Neural progenitor cell (in vitro differentiated cells): ENCODE measurements at regions not wholly inside any gene's neighbourhood (a gene's known extent, or its start where the extent isn't known, plus 50 kb on each side); places are given as distances from the start of the nearest gene placed in this dataset.

Source experiments
- DNase-seq: peaks from one replicate; pipeline ENCODE4 v3.0.0-alpha.2; 2016; ENCODE audit warnings: low spot score
- H2AFZ ChIP-seq: fragments of 200-600 bp; sonication (generic); replicated peaks from 2 replicates; pipeline ENCODE4 v1.6.1; 2016; ENCODE audit warnings: antibody characterized with exemption
- H3F3A ChIP-seq: fragments of 200-600 bp; sonication (generic); 2 replicates; pipeline ENCODE4 v1.6.1; 2016; ENCODE audit warnings: antibody characterized with exemption, low read depth
- H3K27ac ChIP-seq: fragments of 200-600 bp; sonication (generic); 2 replicates; pipeline ENCODE4 v1.5.1; 2016; ENCODE audit warnings: mild to moderate bottlenecking
- H3K27me3 ChIP-seq: fragments of 200-600 bp; sonication (generic); 2 replicates; pipeline ENCODE4 v1.6.1; 2016; ENCODE audit warnings: mild to moderate bottlenecking, moderate library complexity
- H3K36me3 ChIP-seq: fragments of 200-600 bp; sonication (generic); 2 replicates; pipeline ENCODE4 v1.5.1; 2016
- H3K4me1 ChIP-seq: fragments of 200-600 bp; sonication (generic); 2 replicates; pipeline ENCODE4 v1.6.1; 2016; ENCODE audit warnings: mixed run types
- H3K4me2 ChIP-seq: fragments of 200-600 bp; sonication (generic); 2 replicates; pipeline ENCODE4 v1.6.1; 2016
- H3K4me3 ChIP-seq: fragments of 200-600 bp; sonication (generic); 2 replicates; pipeline ENCODE4 v1.5.1; 2016
- H3K79me2 ChIP-seq: fragments of 200-600 bp; sonication (generic); 2 replicates; pipeline ENCODE4 v1.6.1; 2016; ENCODE audit warnings: low read depth
- H3K9ac ChIP-seq: fragments of 200-600 bp; sonication (generic); 2 replicates; pipeline ENCODE4 v1.6.1; 2016
- H3K9me3 ChIP-seq: fragments of 200-600 bp; sonication (generic); 2 replicates; pipeline ENCODE4 v1.5.1; 2016; ENCODE audit warnings: low read depth
- H4K20me1 ChIP-seq: fragments of 200-600 bp; sonication (generic); 2 replicates; pipeline ENCODE4 v1.6.1; 2016; ENCODE audit warnings: low read depth
- H3K27ac Mint-ChIP-seq: 3 replicates; pipeline ENCODE4 v1.8.0; 2021; ENCODE audit warnings: mixed read lengths
- H3K27me3 Mint-ChIP-seq: 2 replicates; pipeline ENCODE4 v1.8.0; 2022; ENCODE audit warnings: low read depth, mild to moderate bottlenecking, inconsistent platforms, moderate library complexity, mixed read lengths; ENCODE audit not compliant: insufficient read depth
- H3K36me3 Mint-ChIP-seq: 3 replicates; pipeline ENCODE4 v1.8.0; 2021; ENCODE audit warnings: mixed read lengths
- H3K4me1 Mint-ChIP-seq: 3 replicates; pipeline ENCODE4 v1.8.0; 2021; ENCODE audit warnings: mixed read lengths
- H3K4me3 Mint-ChIP-seq: 3 replicates; pipeline ENCODE4 v1.8.0; 2021; ENCODE audit warnings: mild to moderate bottlenecking, moderate library complexity, mixed read lengths
- H3K9me3 Mint-ChIP-seq: 3 replicates; pipeline ENCODE4 v1.8.0; 2020; ENCODE audit warnings: mixed read lengths
- EZH2 ChIP-seq: fragments of 200-600 bp; sonication (generic); IDR thresholded peaks from 2 replicates; pipeline ENCODE4 v1.6.1; 2017; ENCODE audit warnings: antibody characterized with exemption, mild to moderate bottlenecking, moderate library complexity
- EZH2phosphoT487 ChIP-seq: fragments of 200-600 bp; sonication (generic); IDR thresholded peaks from 2 replicates; pipeline ENCODE4 v1.6.1; 2017; ENCODE audit warnings: antibody characterized with exemption
- TF ChIP-seq, protein P1 (sequence below): fragments of 200-600 bp; sonication (generic); IDR thresholded peaks from 2 replicates; pipeline ENCODE4 v1.5.1; 2017; ENCODE audit warnings: antibody characterized with exemption, mild to moderate bottlenecking

- no peaks in the 10 kb centered on the region for H3K36me3 ChIP-seq
- peaks cover under 1% of the 10 kb centered on the region for H3K9me3 Mint-ChIP-seq
- H3K4me1 ChIP-seq = peaks cover 4% of the 10 kb centered on the region
- H3K27me3 ChIP-seq = no peaks in the 10 kb centered on the region
- H3K27ac Mint-ChIP-seq = no peak overlapping the region
- H3K4me2 ChIP-seq = no peak overlapping the region
- no peaks in the 10 kb centered on the region for H4K20me1 ChIP-seq
- H3K9ac ChIP-seq = no peak overlapping the region
- H3K9me3 ChIP-seq = no peaks in the 10 kb centered on the region
- no peak overlapping the region for H3K4me3 ChIP-seq
- H3K27ac ChIP-seq = no peak overlapping the region
- no peaks in the 10 kb centered on the region for H3F3A ChIP-seq
- peaks cover 2% of the 10 kb centered on the region for H3K27me3 Mint-ChIP-seq
- H3K4me1 Mint-ChIP-seq = peaks cover 34% of the 10 kb centered on the region
- no peak for TF ChIP-seq EZH2
- TF ChIP-seq, protein P1, sequence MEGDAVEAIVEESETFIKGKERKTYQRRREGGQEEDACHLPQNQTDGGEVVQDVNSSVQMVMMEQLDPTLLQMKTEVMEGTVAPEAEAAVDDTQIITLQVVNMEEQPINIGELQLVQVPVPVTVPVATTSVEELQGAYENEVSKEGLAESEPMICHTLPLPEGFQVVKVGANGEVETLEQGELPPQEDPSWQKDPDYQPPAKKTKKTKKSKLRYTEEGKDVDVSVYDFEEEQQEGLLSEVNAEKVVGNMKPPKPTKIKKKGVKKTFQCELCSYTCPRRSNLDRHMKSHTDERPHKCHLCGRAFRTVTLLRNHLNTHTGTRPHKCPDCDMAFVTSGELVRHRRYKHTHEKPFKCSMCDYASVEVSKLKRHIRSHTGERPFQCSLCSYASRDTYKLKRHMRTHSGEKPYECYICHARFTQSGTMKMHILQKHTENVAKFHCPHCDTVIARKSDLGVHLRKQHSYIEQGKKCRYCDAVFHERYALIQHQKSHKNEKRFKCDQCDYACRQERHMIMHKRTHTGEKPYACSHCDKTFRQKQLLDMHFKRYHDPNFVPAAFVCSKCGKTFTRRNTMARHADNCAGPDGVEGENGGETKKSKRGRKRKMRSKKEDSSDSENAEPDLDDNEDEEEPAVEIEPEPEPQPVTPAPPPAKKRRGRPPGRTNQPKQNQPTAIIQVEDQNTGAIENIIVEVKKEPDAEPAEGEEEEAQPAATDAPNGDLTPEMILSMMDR = no peak
- no peak for DNase-seq
- no peak overlapping the region for H2AFZ ChIP-seq
- no peaks in the 10 kb centered on the region for H3K79me2 ChIP-seq
- H3K4me3 Mint-ChIP-seq = no peak overlapping the region
- no peaks in the 10 kb centered on the region for H3K36me3 Mint-ChIP-seq
Observed at GRCh38 chr9:38295764-38296163, 96.7 kb upstream of the ALDH1B1 start.

DNA sequence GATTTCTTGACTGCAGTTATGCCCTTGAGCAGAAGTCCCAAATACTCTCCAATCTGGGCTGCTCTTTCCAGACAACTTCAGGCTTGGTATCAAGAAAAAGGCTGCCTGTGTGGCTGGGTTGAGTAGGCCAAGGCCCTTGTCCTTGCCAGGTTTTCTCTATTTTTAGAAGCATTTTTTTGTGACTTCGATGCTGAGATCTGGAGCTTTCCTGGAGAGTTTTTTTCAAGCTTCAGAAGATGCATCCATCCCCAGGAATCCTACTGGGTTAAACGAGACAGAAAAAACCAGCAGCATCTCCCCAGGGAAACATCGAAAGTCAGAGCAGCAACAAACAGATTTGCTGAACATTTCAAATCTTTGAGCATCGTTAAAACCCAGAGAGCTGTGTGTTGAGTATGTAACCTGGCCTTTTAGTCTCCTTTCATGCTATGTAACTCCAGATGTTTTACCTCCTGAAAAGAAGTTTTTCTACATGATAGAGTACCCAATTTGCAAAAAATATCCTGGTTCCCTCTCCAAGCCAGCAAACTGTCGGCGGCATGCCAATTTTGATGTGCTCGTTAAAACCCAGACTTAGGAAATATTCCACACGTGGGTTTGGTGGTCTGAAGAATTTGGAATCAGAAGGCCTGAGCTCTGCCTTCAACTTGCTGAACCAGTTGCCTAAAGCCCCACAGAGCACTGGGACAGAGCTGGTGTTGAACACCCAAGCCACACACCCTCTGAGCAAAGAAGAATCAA is 98.1 kb upstream of the ALDH1B1 start:
- H3K4me3 Mint-ChIP-seq = no peak overlapping the region

DNA sequence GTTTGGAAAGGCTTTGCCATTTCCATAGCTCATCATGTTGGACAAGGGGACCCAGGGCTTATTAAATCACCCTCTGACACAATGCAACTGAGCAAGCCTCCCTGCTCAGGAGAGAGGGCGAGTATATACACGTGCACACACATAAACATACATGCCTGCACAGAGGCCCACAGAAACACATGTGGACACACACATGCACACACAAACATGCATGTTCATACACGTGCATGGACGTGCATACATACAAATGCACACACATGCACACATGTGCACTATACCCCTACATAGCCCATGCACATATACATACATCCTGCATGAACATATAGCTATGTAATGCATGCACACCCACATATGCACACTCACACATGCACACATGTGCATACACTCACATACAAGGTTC is 99.5 kb upstream of the ALDH1B1 start:
- Histone ChIP-seq H2AFZ (no peak overlapping the region), H3K4me1 (peaks cover 4% of the 10 kb centered on the region), H3K9me3 (no peaks in the 10 kb centered on the region), H3K79me2 (no peaks in the 10 kb centered on the region), H3K27me3 (no peaks in the 10 kb centered on the region), H4K20me1 (no peaks in the 10 kb centered on the region), H3K9ac (no peak overlapping the region), H3K27ac (no peak overlapping the region), H3K4me2 (no peak overlapping the region), H3K36me3 (no peaks in the 10 kb centered on the region), H3K4me3 (no peak overlapping the region), H3F3A (no peaks in the 10 kb centered on the region)
- H3K36me3 Mint-ChIP-seq = no peaks in the 10 kb centered on the region
- no peak overlapping the region for H3K4me3 Mint-ChIP-seq
- TF ChIP-seq, protein P1 = no peak
- TF ChIP-seq EZH2 (no peak), EZH2phosphoT487 (no peak)
- H3K9me3 Mint-ChIP-seq = peaks cover 5% of the 10 kb centered on the region
- no peak overlapping the region for H3K27ac Mint-ChIP-seq
- H3K4me1 Mint-ChIP-seq = peaks cover 23% of the 10 kb centered on the region
- DNase-seq = no peak
- peaks cover 2% of the 10 kb centered on the region for H3K27me3 Mint-ChIP-seq

More for the DNA sequence above, 98.1 kb upstream of the ALDH1B1 start:
- Histone ChIP-seq H3K36me3 (no peaks in the 10 kb centered on the region), H3K79me2 (no peaks in the 10 kb centered on the region), H3K4me1 (peaks cover 4% of the 10 kb centered on the region), H3K27ac (no peak overlapping the region), H3K9ac (no peak overlapping the region), H3K27me3 (no peaks in the 10 kb centered on the region), H3K4me2 (no peak overlapping the region), H2AFZ (no peak overlapping the region), H3K9me3 (no peaks in the 10 kb centered on the region), H4K20me1 (no peaks in the 10 kb centered on the region), H3K4me3 (no peak overlapping the region), H3F3A (no peaks in the 10 kb centered on the region)
- no peak for TF ChIP-seq EZH2phosphoT487
- TF ChIP-seq, protein P1 = no peak
- no peak for TF ChIP-seq EZH2
- Mint-ChIP-seq H3K36me3 (no peaks in the 10 kb centered on the region), H3K27me3 (peaks cover 2% of the 10 kb centered on the region), H3K4me1 (peaks cover 33% of the 10 kb centered on the region), H3K27ac (no peak overlapping the region), H3K9me3 (peaks cover 5% of the 10 kb centered on the region)
- DNase-seq = no peak
